ENCODE measurements at regions not wholly inside any gene's neighbourhood (a gene's known extent, or its start where the extent isn't known, plus 50 kb on each side); places are given as distances from the start of the nearest gene placed in this dataset.

- no peak for TF ChIP-seq CTCF (IDR thresholded peaks at IDR 0.05)
- TF ChIP-seq EZH2 (IDR thresholded peaks at IDR 0.05): no peak
- TF ChIP-seq EZH2phosphoT487 (IDR thresholded peaks at IDR 0.05): no peak
Measured at GRCh38 chr1:30009720-30010119, 713.7 kb downstream of the MATN1 start.

Measured in neural progenitor cell (in vitro differentiated cells).